WTC11 (cell line): ENCODE measurements at regions not wholly inside any gene's neighbourhood (a gene's known extent, or its start where the extent isn't known, plus 50 kb on each side); places are given as distances from the start of the nearest gene placed in this dataset.

Experiments
- ATF2 ChIP-seq: sonication (generic); formaldehyde crosslinking; IDR thresholded peaks from 2 replicates; pipeline ENCODE4 v1.8.1; 2022; ENCODE audit warnings: low read depth, missing genetic modification reagents, borderline replicate concordance
- CBFB ChIP-seq: sonication (generic); formaldehyde crosslinking; IDR thresholded peaks from 2 replicates; pipeline ENCODE4 v1.8.1; 2022; ENCODE audit warnings: mild to moderate bottlenecking, low read depth, missing genetic modification reagents
- CTCF ChIP-seq: fragments of 200-600 bp; IDR thresholded peaks from 2 replicates; pipeline ENCODE4 v1.8.0; 2022; ENCODE audit warnings: antibody characterized with exemption
- FOXP4 ChIP-seq: sonication (generic); formaldehyde crosslinking; IDR thresholded peaks from 2 replicates; pipeline ENCODE4 v1.8.0; 2022; ENCODE audit warnings: mild to moderate bottlenecking, missing genetic modification reagents
- GABPB1 ChIP-seq: sonication (generic); formaldehyde crosslinking; IDR thresholded peaks from 2 replicates; pipeline ENCODE4 v1.8.1; 2023; ENCODE audit warnings: mild to moderate bottlenecking, missing genetic modification reagents
- MYBL2 ChIP-seq: sonication (generic); formaldehyde crosslinking; IDR thresholded peaks from 2 replicates; pipeline ENCODE4 v1.8.1; 2023; ENCODE audit warnings: mild to moderate bottlenecking, moderate library complexity, missing genetic modification reagents
- NR2C2 ChIP-seq: sonication (generic); formaldehyde crosslinking; IDR thresholded peaks from 2 replicates; pipeline ENCODE4 v1.8.0; 2022; ENCODE audit warnings: mild to moderate bottlenecking, missing genetic modification reagents
- TF ChIP-seq, protein P1 (sequence below): sonication (generic); formaldehyde crosslinking; IDR thresholded peaks from 2 replicates; pipeline ENCODE4 v1.8.1; 2023; ENCODE audit warnings: mild to moderate bottlenecking, missing genetic modification reagents, moderate library complexity

DNA sequence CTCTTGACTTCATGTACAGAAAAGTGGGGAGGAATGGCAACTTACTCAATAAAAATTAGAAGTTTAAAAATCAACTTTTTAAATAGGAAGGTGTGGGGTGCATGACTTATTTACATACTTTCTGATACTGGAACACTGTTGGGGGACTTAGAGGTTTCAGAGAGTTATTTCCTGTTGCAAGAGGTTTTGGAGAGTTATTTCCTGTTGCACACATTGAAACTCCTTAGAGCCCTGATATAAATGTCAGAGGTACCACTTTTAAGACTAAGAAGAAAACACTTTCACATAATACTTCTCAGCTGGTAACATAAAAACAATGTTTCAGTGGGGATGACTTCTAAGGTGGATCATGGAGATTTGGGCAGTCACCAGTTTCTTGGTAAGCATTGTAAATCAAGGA lies 579.9 kb downstream of the MMUT start:
- TF ChIP-seq ATF2 (CRISPR knock-in tag) (no peak), CTCF (no peak), MYBL2 (CRISPR knock-in tag) (no peak), FOXP4 (CRISPR knock-in tag) (no peak), NR2C2 (CRISPR knock-in tag) (no peak), CBFB (CRISPR knock-in tag) (no peak), GABPB1 (CRISPR knock-in tag) (no peak)
- TF ChIP-seq, protein P1, sequence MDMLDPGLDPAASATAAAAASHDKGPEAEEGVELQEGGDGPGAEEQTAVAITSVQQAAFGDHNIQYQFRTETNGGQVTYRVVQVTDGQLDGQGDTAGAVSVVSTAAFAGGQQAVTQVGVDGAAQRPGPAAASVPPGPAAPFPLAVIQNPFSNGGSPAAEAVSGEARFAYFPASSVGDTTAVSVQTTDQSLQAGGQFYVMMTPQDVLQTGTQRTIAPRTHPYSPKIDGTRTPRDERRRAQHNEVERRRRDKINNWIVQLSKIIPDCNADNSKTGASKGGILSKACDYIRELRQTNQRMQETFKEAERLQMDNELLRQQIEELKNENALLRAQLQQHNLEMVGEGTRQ (CRISPR knock-in tag): no peak
